HG02943 (cell line): ENCODE measurements at regions not wholly inside any gene's neighbourhood (a gene's known extent, or its start where the extent isn't known, plus 50 kb on each side); places are given as distances from the start of the nearest gene placed in this dataset.
"Not testable (repeated sequence)": the region's sequence is repeated elsewhere in the genome, so short reads cannot be mapped to it uniquely, and the experiment has no call there.

Experiments
- ATAC-seq: cut with Tn5 transposase; IDR thresholded peaks from one replicate; pipeline ENCODE4 v1.9.1; 2021; ENCODE audit warnings: mild to moderate bottlenecking, low read depth, moderate library complexity; ENCODE audit not compliant: unreplicated experiment

DNA sequence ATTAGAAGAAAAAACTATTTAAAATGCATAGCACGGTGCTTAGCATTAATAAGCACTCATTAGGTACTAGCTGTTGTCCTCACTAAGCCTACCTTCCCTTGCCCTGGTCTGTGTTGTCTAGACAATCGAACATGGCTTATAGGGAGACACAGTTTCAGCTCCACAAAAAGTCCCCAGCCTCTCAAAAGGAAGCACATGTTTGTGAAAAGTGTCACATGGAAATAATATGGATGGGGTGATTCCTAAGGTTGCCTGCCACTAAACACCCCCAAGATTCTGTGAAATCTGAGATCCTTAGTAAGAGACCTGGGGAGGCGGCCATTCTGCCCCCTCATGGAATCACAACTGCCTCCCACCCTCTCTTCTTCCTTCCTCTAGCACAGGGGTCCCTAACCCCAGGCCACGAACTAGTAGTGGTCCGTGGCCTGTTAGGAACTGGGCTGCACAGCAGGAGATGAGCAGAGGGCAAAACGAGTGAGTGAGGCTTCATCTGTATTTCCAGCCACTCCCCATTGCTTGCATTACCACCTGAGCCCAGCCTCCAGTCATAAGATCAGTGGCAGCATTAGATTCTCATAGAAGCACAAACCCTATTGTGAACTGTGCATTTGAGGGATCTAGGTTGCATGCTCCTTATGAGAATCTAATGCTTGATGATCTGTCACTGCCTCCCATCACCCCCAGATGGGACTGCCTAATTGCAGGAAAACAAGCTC is 59.6 kb upstream of the NDUFV2 start:
- no peak for ATAC-seq

DNA sequence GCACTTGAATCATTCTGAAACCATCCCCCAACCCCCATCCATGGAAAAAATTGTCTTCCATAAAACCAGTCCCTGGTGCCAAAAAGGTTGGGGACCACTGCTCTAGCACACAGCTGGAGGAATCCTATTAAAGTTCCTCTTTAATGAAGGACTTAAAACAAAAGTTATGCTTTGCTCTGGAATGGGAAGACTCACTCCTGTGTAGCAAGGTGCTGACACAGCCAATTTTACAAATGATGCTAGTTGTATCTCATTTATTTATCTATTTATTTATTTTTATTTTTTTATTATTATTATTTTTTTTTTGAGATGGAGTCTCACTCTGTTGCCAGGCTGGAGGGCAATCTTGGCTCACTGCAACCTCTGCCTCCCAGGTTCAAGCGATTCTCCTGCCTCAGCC is 58.9 kb upstream of the NDUFV2 start:
- ATAC-seq, result no peak

DNA sequence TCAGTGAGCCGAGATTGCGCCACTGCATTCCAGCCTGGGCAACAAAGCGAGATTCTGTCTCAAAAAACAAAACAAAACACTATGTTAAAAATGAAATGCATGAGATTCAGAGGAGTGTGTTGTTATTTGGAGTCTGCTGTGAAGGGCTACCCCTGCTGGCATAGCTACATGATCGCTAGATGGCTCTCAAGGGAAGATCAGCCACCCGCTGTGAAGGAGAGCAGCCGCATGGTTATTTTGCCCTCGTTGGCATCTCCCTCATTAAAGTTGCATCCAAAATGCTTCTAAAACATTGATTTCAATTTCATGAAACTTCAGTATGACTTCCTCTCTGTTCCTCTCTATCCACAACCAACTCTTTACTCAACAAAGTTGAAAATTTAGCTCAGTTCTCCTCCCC is 54.8 kb upstream of the NDUFV2 start:
- no peak for ATAC-seq

DNA sequence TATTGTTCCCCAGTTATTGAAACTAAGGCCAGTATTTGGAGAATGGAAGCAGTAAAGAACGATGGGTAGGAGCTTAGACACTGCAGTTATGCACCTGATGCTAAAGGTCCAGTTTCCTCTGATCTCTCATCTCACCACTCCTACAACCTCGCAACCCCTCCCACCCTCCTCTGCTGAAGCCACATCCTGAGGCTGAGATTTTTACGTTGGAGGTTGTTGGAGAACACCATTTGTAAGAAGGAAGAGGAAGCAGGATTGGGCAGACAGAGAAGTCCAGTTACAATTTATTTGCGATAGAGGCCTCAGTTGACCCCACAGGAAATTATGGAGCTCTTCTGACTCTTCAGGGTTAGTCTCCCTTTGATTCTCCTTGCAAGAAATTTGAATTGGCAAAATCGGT is 54.3 kb upstream of the NDUFV2 start:
- ATAC-seq, result no peak

DNA sequence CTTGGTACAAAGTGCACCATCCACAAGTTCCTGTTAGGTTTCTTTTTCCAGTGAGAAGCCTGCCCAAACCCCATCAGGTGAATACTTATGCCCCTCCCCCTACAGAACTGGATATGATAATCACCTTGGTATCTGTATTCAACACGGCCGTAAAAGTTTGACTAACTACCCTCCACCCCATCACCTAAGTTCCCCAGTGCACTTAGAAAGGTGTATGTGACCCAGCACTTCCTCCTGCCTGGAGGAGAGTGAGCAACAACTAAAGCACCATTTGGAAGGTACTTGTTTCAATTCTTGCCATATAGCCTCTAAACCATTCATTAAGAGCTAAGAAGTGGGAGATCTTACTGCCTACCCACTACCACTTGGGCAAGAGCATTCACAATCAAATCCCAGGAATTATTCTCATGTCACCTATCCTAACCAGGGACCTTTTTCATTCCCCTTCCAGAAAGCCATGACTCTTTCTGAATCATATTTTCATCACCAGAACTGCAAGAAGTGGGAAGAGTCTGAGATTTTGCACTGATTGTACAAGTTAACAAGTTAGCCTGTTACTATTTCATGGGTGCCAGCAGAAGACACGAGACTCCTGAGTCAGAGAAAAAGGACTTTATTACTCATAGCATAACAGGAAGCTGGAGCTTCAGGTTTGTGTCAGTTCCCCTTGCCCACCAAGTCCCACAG is 53.5 kb upstream of the NDUFV2 start:
- no peak for ATAC-seq

DNA sequence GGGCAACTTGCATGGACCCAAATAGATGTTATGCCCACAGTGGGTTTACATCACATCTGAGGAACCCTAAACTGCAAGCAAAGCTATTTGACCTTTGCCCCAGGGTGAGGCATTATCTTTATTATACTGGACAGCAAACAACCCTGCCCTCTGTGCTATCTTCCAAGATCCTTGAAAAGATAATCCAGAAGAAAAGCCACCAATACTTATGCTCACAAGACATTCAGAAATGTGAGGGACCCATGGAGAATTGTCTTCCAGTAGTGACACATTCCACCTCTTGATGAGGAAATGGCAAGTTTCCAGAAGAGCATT is 53.0 kb upstream of the NDUFV2 start:
- ATAC-seq, result no peak

DNA sequence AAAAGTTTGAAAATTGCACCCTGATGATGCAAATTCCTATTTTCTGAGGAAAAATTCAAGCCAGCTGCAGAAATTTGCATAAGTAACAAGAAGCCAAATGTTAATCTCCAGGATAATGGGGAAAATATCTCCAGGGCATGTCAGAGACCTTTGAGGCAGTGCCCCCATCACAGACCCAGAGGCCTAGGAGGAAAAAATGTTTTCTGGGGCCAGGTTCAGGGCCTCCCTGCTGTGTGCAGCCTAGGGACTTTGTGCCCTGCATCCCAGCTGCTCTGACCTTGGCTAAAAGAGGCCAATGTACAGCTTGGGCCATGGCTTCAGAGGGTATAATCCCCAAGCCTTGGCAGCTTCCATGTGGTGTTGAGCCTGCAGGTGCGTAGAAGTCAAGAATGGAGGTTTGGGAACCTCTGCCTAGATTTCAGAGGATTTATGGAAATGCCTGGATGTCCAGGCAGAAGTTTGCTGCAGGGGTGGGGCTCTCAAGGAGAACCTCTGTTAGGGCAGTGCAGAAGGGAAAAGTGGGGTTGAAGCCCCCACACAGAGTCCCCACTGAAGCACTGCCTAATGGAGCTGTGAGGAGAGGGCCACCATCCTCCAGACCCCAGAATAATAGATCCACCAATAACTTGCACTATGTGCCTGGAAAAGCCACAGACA is 51.7 kb upstream of the NDUFV2 start:
- not testable (repeated sequence) for ATAC-seq
